HG03442 (cell line): ENCODE measurements at regions not wholly inside any gene's neighbourhood (a gene's known extent, or its start where the extent isn't known, plus 50 kb on each side); places are given as distances from the start of the nearest gene placed in this dataset.
"Not testable (repeated sequence)": the region's sequence is repeated elsewhere in the genome, so short reads cannot be mapped to it uniquely, and the experiment has no call there.

ENCODE experiments used
- ATAC-seq: cut with Tn5 transposase; IDR thresholded peaks from one replicate; pipeline ENCODE4 v1.9.1; 2021; ENCODE audit warnings: mild to moderate bottlenecking, moderate library complexity; ENCODE audit not compliant: unreplicated experiment

GRCh38 chrX:113157496-113157895 lies 316.9 kb upstream of the AMOT start:
- ATAC-seq, result no peak

GRCh38 chrX:113154315-113154714 lies 313.7 kb upstream of the AMOT start:
- not testable (repeated sequence) for ATAC-seq

DNA sequence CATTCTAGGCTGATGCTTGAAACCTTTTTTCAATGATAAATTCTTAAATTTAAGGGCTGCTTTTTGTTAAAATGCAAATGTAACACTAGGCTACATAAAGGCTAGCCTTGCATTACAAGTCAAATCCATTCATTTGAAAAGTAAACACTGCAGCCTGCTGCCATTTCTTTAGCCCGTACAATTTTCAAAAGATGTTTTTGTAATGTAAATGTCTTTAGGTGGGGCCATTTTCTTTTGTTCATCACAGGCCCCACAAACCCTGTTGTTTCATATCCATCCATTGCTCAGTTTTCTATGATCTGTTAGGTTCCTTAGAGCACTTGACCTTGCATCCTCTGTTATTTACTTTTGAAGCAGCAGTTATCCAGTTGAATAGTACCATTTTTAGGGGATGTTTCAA lies 296.2 kb upstream of the AMOT start:
- ATAC-seq, result no peak

GRCh38 chrX:113133316-113133715 lies 292.7 kb upstream of the AMOT start:
- no peak for ATAC-seq

DNA sequence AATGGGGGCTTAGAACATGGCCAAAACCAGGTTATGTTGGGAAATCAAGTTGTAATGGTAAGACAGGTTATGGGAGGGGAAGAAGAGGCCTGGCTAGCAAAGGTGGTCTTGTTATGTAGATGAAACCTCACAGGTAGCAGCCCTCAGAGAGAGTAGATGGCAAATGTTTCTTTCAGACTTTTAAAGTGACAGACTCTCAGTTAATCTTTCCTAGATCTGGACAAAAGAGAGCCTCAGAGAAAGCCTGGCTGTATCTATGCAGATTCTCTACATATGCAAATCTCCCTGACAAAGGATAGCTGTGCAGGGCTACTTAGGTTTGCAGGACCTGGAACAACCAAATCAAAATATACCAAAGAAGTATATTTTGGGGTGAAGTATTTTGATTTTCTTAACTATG lies 284.1 kb upstream of the AMOT start:
- no peak for ATAC-seq

DNA sequence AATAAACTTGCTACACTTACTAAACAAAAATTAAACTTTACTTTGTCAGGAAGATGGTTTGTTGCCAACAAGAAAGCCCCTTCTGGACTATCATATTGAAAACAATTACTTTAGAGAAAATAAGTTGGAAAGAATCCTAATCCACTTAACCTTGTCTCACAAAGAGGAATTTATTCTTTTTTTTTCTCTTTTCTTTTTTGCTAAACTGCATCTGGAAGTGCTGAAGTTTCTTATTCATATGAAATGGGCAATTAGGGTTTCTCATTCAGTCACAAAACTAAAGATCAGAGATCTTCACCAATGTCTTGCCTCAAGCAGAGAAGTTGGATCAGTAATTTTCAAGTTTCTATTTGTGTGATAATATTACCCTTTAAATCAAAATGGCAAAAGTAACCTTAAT lies 234.9 kb upstream of the AMOT start:
- ATAC-seq, result no peak

DNA sequence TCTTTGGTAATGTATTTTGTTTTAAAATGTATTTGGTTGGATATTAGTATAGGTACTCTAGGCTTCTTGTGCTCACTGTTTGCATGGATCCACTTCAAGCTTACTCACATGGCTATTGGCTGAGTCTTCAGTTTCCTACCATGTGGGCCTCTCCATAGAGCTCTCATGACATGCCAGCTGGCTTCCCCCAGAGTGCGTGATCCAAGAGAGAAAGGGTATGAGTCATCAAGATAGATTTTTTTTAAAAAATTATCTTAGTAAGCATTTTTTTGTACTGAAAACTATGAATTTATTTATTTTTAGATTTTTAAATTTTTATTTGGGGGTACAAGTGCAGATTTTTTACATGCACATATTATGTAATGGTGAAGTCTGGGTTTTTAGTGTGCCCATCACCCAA lies 219.1 kb upstream of the AMOT start:
- no peak for ATAC-seq

DNA sequence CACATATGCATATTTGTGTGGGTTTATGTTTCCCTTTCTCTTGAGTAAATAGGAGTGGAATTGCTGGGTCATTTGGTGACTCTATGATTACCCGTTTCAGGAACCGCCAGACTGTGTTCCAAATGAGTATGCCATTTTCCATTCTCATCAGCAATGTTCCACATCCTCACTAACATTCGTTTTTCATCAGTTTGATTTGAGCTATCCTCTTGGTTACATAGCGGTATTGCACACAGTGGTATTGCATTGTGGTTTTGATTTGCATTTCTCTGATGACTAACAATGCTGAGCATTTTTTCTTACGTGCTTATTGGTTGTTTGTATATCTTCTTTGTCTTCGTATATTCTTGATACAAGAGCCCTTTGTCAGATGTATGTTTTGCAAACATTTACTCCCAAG lies 218.0 kb upstream of the AMOT start:
- no peak for ATAC-seq

- no peak for ATAC-seq
Measured at GRCh38 chrX:113048896-113049295, 208.3 kb upstream of the AMOT start.

DNA sequence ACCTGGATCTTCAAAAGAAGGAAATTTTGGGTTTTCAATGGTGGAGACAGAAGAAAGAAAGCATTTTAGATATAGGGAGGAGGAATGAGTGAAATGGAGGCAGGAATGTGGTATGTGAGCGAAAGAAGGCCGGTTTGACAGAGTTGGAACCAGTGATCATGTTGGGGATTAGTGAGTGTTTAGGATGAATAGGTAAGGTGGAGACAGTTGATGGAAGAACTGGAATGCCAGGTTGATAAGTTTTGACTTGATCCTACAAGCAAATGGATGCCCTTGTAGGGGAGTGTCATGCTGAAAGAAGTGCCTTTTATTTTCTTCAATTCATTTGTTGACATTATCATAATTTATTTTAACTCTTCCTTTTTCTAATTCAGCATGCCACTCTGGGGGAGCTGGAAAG lies 207.8 kb upstream of the AMOT start:
- ATAC-seq, result no peak

- ATAC-seq, result no peak
Measured at GRCh38 chrX:113033966-113034680, 193.5 kb upstream of the AMOT start.

GRCh38 chrX:113019958-113020357 lies 179.3 kb upstream of the AMOT start:
- ATAC-seq, result no peak

DNA sequence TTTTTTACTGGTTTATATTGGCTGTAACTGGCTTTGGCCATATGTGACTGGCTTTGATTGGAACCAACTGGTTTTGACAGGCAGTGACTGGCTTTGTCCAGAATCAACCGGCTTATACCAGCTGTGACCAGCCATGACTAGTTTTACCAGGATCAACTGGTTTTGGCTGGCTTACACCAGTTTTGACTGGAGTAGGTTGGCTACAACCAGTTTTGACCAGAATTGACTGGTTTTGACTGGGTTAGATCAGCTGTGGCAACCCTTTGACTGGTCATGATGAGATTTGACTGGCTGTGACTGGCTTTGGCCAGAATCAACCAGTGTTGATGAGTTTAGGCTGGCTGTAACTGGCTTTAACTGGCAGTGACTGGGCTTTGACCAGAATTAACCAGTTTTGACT lies 169.2 kb upstream of the AMOT start:
- no peak for ATAC-seq

DNA sequence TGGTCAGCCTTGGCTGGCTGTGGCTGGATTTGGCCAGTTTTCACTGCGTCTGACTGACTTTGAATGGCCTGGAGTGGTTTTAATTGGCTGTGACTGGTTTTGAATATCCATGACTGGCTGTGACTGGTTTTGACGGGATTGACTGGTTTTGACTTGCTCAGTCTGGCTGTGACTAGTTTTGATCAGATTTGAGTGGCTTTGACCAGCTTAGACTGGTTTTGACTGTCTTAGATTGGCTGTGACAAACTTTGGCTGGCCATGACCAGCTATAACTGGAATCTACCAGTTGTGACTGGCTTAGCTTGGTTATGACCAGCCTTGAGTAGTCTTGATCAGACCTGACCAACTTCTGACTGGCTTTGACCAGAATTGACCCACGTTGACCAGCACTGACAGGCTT lies 168.4 kb upstream of the AMOT start:
- no peak for ATAC-seq

- ATAC-seq, result no peak
Measured at GRCh38 chrX:113001836-113002235, 161.2 kb upstream of the AMOT start.

- ATAC-seq, result no peak
Measured at GRCh38 chrX:112997991-112998390, 157.4 kb upstream of the AMOT start.

DNA sequence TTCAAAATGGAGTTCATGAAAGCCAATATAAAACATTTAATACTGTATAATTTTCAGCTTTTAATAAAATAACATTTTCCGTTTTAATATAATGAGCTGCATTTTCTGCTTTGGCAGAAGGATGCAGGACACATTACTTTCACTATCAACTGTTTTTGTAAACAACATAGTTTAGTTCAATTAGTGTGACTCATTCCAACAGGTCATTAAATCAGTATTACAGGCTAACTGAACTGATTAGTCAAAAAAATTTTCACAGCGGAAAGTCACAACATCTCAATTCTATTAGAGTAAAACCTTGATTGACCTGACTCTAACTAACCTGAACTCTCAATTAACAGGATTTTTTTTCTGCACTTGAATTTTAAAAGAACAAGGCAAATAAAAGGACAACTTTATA lies 151.2 kb upstream of the AMOT start:
- ATAC-seq, result no peak

DNA sequence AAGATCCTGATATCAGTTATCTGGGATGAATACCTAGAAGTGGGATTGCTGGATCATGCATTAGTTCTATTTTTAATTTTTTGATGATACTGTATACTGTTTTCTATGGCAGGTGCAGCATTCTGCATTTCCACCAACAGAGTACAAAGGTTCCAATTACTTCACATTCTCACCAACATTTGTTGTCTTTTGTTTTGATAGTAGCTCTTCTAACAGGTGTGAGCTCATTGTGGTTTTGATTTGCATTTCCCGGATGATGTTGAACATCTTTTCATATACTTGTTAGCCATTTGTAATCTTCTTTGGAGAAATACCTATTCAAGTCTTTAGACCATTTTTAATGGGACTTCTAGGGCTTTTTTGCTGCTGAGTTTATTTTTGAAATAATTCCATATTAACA lies 139.2 kb upstream of the AMOT start:
- ATAC-seq, result no peak

DNA sequence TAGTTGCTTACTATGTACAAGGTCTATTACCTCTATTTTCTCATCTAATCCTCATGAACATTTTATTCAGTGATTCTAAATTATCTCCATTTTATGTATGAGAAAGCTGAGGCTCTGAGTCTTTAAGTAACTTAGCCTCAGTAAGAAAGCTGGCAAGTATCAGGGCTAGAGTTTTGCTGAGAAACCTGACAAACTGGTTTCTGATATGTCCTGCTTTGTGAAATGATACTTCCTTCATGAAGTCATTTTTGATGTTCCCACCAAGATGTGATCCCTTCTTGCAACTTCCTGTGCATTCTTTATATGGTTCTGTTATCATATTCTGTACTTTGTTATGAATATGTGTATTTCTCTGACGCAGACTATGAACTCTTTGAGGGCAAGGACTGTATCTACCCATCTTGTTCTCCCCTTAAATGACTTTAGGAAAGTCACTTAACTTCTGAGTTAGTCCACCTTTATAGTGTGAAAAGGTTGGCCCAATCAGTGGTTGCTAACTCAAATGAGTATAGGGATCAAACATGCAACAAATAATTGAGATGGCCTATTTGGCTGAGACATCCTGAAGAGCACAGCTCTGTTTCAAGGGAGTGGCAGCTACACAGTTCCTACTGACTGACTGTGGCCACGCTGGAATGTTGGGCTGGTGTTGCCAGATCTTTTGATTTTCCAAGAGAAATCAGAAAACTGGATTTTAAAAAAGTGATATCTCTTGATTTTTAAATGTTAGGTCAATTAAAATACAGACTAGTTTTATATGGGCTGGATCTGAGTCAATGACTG lies 127.9 kb upstream of the AMOT start:
- ATAC-seq, result no peak

GRCh38 chrX:112967903-112968302 lies 127.3 kb upstream of the AMOT start:
- no peak for ATAC-seq

GRCh38 chrX:112967341-112967740 lies 126.7 kb upstream of the AMOT start:
- no peak for ATAC-seq

- no peak for ATAC-seq
Measured at GRCh38 chrX:112961981-112962380, 121.3 kb upstream of the AMOT start.
